ENCODE measurements at regions not wholly inside any gene's neighbourhood (a gene's known extent, or its start where the extent isn't known, plus 50 kb on each side); places are given as distances from the start of the nearest gene placed in this dataset.

- Histone ChIP-seq H3K4me1 (ENCODE audit: insufficient read depth, low read length) (no peaks in the 10 kb centered on the region), H3K9ac (ENCODE audit: low read depth, low read length) (no peak overlapping the region), H3K9me3 (ENCODE audit: control insufficient read depth, insufficient read depth, low read length) (no peaks in the 10 kb centered on the region), H3K36me3 (ENCODE audit: insufficient read depth, low read length) (no peaks in the 10 kb centered on the region)
These were observed 537.3 kb upstream of the TGFBR2 start for GRCh38 chr3:30069056-30069455.

GRCh38 chr3:30073040-30073439 is 533.4 kb upstream of the TGFBR2 start:
- Histone ChIP-seq H3K9ac (ENCODE audit: low read depth, low read length) (no peak overlapping the region), H3K9me3 (ENCODE audit: control insufficient read depth, insufficient read depth, low read length) (no peaks in the 10 kb centered on the region), H3K4me1 (ENCODE audit: insufficient read depth, low read length) (no peaks in the 10 kb centered on the region), H3K36me3 (ENCODE audit: insufficient read depth, low read length) (no peaks in the 10 kb centered on the region)

- Histone ChIP-seq H3K36me3 (ENCODE audit: insufficient read depth, low read length) (no peaks in the 10 kb centered on the region), H3K9me3 (ENCODE audit: control insufficient read depth, insufficient read depth, low read length) (no peaks in the 10 kb centered on the region), H3K9ac (ENCODE audit: low read depth, low read length) (no peak overlapping the region), H3K4me1 (ENCODE audit: insufficient read depth, low read length) (no peaks in the 10 kb centered on the region)
These were observed 532.8 kb upstream of the TGFBR2 start for GRCh38 chr3:30073622-30074021.

- Histone ChIP-seq H3K9ac (ENCODE audit: low read depth, low read length) (no peak overlapping the region), H3K4me1 (ENCODE audit: insufficient read depth, low read length) (no peaks in the 10 kb centered on the region), H3K9me3 (ENCODE audit: control insufficient read depth, insufficient read depth, low read length) (no peaks in the 10 kb centered on the region), H3K36me3 (ENCODE audit: insufficient read depth, low read length) (no peaks in the 10 kb centered on the region)
These were observed 530.9 kb upstream of the TGFBR2 start for GRCh38 chr3:30075514-30075913.

- no peaks in the 10 kb centered on the region for H3K4me1 ChIP-seq (ENCODE audit: insufficient read depth, low read length)
- H3K36me3 ChIP-seq (ENCODE audit: insufficient read depth, low read length) = no peaks in the 10 kb centered on the region
- H3K9ac ChIP-seq (ENCODE audit: low read depth, low read length) = no peak overlapping the region
- no peaks in the 10 kb centered on the region for H3K9me3 ChIP-seq (ENCODE audit: control insufficient read depth, insufficient read depth, low read length)
These were observed 529.5 kb upstream of the TGFBR2 start for GRCh38 chr3:30076899-30077298.

GRCh38 chr3:30077746-30078145 is 528.7 kb upstream of the TGFBR2 start:
- Histone ChIP-seq H3K36me3 (ENCODE audit: insufficient read depth, low read length) (no peaks in the 10 kb centered on the region), H3K4me1 (ENCODE audit: insufficient read depth, low read length) (peaks cover 3% of the 10 kb centered on the region; the same call in 1 of the 2 replicates), H3K9me3 (ENCODE audit: control insufficient read depth, insufficient read depth, low read length) (no peaks in the 10 kb centered on the region), H3K9ac (ENCODE audit: low read depth, low read length) (no peak overlapping the region)

- Histone ChIP-seq H3K4me1 (ENCODE audit: insufficient read depth, low read length) (peaks cover 11% of the 10 kb centered on the region; the same call in 1 of the 2 replicates), H3K9ac (ENCODE audit: low read depth, low read length) (no peak overlapping the region), H3K9me3 (ENCODE audit: control insufficient read depth, insufficient read depth, low read length) (no peaks in the 10 kb centered on the region), H3K36me3 (ENCODE audit: insufficient read depth, low read length) (no peaks in the 10 kb centered on the region)
These were observed 527.7 kb upstream of the TGFBR2 start for GRCh38 chr3:30078736-30079135.

GRCh38 chr3:30081904-30082303 is 524.5 kb upstream of the TGFBR2 start:
- H3K4me1 ChIP-seq (ENCODE audit: insufficient read depth, low read length) = peaks cover 25% of the 10 kb centered on the region
- H3K36me3 ChIP-seq (ENCODE audit: insufficient read depth, low read length) = no peaks in the 10 kb centered on the region
- H3K9me3 ChIP-seq (ENCODE audit: control insufficient read depth, insufficient read depth, low read length) = no peaks in the 10 kb centered on the region
- no peak overlapping the region for H3K9ac ChIP-seq (ENCODE audit: low read depth, low read length)

- Histone ChIP-seq H3K4me1 (ENCODE audit: insufficient read depth, low read length) (peaks cover 28% of the 10 kb centered on the region), H3K36me3 (ENCODE audit: insufficient read depth, low read length) (no peaks in the 10 kb centered on the region), H3K9me3 (ENCODE audit: control insufficient read depth, insufficient read depth, low read length) (no peaks in the 10 kb centered on the region), H3K9ac (ENCODE audit: low read depth, low read length) (no peak overlapping the region)
These were observed 523.7 kb upstream of the TGFBR2 start for GRCh38 chr3:30082652-30083051.

- Histone ChIP-seq H3K4me1 (ENCODE audit: insufficient read depth, low read length) (peaks cover 28% of the 10 kb centered on the region), H3K9ac (ENCODE audit: low read depth, low read length) (no peak overlapping the region), H3K9me3 (ENCODE audit: control insufficient read depth, insufficient read depth, low read length) (0 out of 2 replicates have a peak, but pooled peaks cover 3% of the 10 kb centered on the region), H3K36me3 (ENCODE audit: insufficient read depth, low read length) (no peaks in the 10 kb centered on the region)
These were observed 523.1 kb upstream of the TGFBR2 start for GRCh38 chr3:30083315-30083714.

GRCh38 chr3:30084316-30084715 is 522.1 kb upstream of the TGFBR2 start:
- H3K4me1 ChIP-seq (ENCODE audit: insufficient read depth, low read length) = peaks cover 28% of the 10 kb centered on the region
- H3K36me3 ChIP-seq (ENCODE audit: insufficient read depth, low read length) = no peaks in the 10 kb centered on the region

GRCh38 chr3:30084971-30085403 is 521.4 kb upstream of the TGFBR2 start:
- H3K9me3 ChIP-seq (ENCODE audit: control insufficient read depth, insufficient read depth, low read length) = 0 out of 2 replicates have a peak, but pooled peaks cover 3% of the 10 kb centered on the region
- H3K4me1 ChIP-seq (ENCODE audit: insufficient read depth, low read length) = peaks cover 28% of the 10 kb centered on the region
- no peaks in the 10 kb centered on the region for H3K36me3 ChIP-seq (ENCODE audit: insufficient read depth, low read length)
- H3K9ac ChIP-seq (ENCODE audit: low read depth, low read length) = no peak overlapping the region

More at GRCh38 chr3:30084316-30084715, 522.1 kb upstream of the TGFBR2 start:
- peak overlapping the region; percentile 21 for H3K9ac ChIP-seq (ENCODE audit: low read depth, low read length)
- 0 out of 2 replicates have a peak, but pooled peaks cover 3% of the 10 kb centered on the region for H3K9me3 ChIP-seq (ENCODE audit: control insufficient read depth, insufficient read depth, low read length)

- 0 out of 2 replicates have a peak, but pooled peaks cover 3% of the 10 kb centered on the region for H3K9me3 ChIP-seq (ENCODE audit: control insufficient read depth, insufficient read depth, low read length)
- H3K9ac ChIP-seq (ENCODE audit: low read depth, low read length) = no peak overlapping the region
- no peaks in the 10 kb centered on the region for H3K36me3 ChIP-seq (ENCODE audit: insufficient read depth, low read length)
- peaks cover 28% of the 10 kb centered on the region for H3K4me1 ChIP-seq (ENCODE audit: insufficient read depth, low read length)
These were observed 520.9 kb upstream of the TGFBR2 start for GRCh38 chr3:30085486-30085885.

- Histone ChIP-seq H3K4me1 (ENCODE audit: insufficient read depth, low read length) (peaks cover 5% of the 10 kb centered on the region), H3K9ac (ENCODE audit: low read depth, low read length) (no peak overlapping the region), H3K9me3 (ENCODE audit: control insufficient read depth, insufficient read depth, low read length) (peaks cover 15% of the 10 kb centered on the region), H3K36me3 (ENCODE audit: insufficient read depth, low read length) (no peaks in the 10 kb centered on the region)
These were observed 514.7 kb upstream of the TGFBR2 start for GRCh38 chr3:30091686-30092085.

- H3K36me3 ChIP-seq (ENCODE audit: insufficient read depth, low read length) = no peaks in the 10 kb centered on the region
- no peak overlapping the region for H3K9ac ChIP-seq (ENCODE audit: low read depth, low read length)
- peaks cover 19% of the 10 kb centered on the region for H3K4me1 ChIP-seq (ENCODE audit: insufficient read depth, low read length)
- peaks cover 12% of the 10 kb centered on the region for H3K9me3 ChIP-seq (ENCODE audit: control insufficient read depth, insufficient read depth, low read length)
These were observed 509.3 kb upstream of the TGFBR2 start for GRCh38 chr3:30097022-30097650.

Data from ES-I3 (cell line).